ENCODE measurements at regions not wholly inside any gene's neighbourhood (a gene's known extent, or its start where the extent isn't known, plus 50 kb on each side); places are given as distances from the start of the nearest gene placed in this dataset.

DNA sequence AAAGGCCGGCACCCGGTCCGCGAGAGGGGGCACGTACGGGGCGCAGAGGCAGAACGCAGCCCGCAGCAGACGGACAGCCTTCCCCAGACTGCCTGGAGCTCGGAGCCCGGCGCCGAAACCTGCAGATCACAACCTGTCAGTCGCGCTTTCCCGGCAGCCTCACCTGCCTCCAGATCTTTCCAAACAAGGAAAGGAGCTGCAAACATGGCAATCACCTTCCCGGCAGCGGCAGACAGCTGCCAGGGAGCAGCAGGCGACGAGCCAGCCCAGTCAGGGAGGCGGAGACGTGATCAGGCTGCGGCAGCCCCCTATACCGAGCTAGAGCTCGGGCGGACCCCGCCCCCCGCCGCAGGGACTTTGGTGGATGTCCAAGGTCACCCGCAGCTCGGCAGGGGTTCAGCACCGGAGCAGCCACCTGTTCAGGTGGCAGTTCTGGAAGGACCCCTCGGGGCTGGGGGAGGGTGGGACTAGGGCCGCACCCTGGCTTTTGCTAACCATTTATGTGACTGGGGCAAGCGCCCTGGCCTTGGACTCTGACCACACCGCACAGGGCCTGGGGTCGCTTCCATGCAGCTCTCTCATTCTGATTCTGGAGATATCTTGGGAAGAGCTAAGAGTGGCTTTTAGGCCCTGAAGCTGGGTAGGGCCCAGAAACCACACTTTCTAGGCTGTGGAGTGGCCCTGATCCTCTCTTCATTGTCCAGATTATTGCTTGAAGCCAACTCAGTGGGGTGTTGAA, 143.8 kb downstream of the NECTIN1 start:
- TF ChIP-seq, protein P1, sequence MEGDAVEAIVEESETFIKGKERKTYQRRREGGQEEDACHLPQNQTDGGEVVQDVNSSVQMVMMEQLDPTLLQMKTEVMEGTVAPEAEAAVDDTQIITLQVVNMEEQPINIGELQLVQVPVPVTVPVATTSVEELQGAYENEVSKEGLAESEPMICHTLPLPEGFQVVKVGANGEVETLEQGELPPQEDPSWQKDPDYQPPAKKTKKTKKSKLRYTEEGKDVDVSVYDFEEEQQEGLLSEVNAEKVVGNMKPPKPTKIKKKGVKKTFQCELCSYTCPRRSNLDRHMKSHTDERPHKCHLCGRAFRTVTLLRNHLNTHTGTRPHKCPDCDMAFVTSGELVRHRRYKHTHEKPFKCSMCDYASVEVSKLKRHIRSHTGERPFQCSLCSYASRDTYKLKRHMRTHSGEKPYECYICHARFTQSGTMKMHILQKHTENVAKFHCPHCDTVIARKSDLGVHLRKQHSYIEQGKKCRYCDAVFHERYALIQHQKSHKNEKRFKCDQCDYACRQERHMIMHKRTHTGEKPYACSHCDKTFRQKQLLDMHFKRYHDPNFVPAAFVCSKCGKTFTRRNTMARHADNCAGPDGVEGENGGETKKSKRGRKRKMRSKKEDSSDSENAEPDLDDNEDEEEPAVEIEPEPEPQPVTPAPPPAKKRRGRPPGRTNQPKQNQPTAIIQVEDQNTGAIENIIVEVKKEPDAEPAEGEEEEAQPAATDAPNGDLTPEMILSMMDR (IDR thresholded peaks at IDR 0.05), result no peak
- no peak for TF ChIP-seq EP300 (IDR thresholded peaks at IDR 0.05)
- TF ChIP-seq POLR2A (IDR thresholded peaks at IDR 0.05), result no peak

Measured in tibial nerve (tissue), 4 donors.